ENCODE measurements at regions not wholly inside any gene's neighbourhood (a gene's known extent, or its start where the extent isn't known, plus 50 kb on each side); places are given as distances from the start of the nearest gene placed in this dataset.

GRCh38 chr20:17077030-17077429, 149.8 kb upstream of the PCSK2 start:
- TF ChIP-seq CTCF (IDR thresholded peaks at IDR 0.05) (no peak), POLR2A (IDR thresholded peaks at IDR 0.05) (no peak)
